IMR-90 (cell line): ENCODE measurements at regions not wholly inside any gene's neighbourhood (a gene's known extent, or its start where the extent isn't known, plus 50 kb on each side); places are given as distances from the start of the nearest gene placed in this dataset.

Source experiments
- ATAC-seq: fragments of 200-7000 bp; cut with Tn5 transposase; 2 replicates; pipeline ENCODE4 v1.9.1; 2020; ENCODE audit warnings: low read depth, mild to moderate bottlenecking, moderate library complexity
- BruUV-seq: library from RNA; stranded (reverse); fragments of 400-500 nt; replicated peaks from 2 replicates; lab custom pipeline; 2021; lab: Mats Ljungman, UMichigan
- CTCF ChIA-PET: fragments of 300-600 bp; formaldehyde crosslinking; extraction: SDS; loops from one replicate; lab custom pipeline; 2021; ENCODE audit warnings: antibody characterized with exemption; lab: Yijun Ruan, JAX
- POLR2A ChIA-PET: fragments of 300-600 bp; sonication (Branson Sonifier 250); formaldehyde crosslinking; loops from one replicate; lab custom pipeline; 2022; ENCODE audit warnings: antibody characterized with exemption; ENCODE audit not compliant: unreplicated experiment; lab: Charles Lee
- DNase-seq: peaks from one replicate; pipeline ENCODE4 v3.0.0; 2013
- H2AFZ ChIP-seq: replicated peaks from 2 replicates; pipeline ENCODE3; 2013; ENCODE audit warnings: low read length, mild to moderate bottlenecking; ENCODE audit not compliant: poor library complexity
- H2AK5ac ChIP-seq: 2 replicates; pipeline ENCODE4 v1.6.1; 2013; ENCODE audit warnings: low read depth, low read length, inconsistent platforms
- H2AK9ac ChIP-seq: replicated peaks from 2 replicates; pipeline ENCODE3; 2013; ENCODE audit warnings: mild to moderate bottlenecking, low read depth, low read length, moderate library complexity; ENCODE audit not compliant: poor library complexity
- H2BK120ac ChIP-seq: 2 replicates; pipeline ENCODE4 v1.6.1; 2013; ENCODE audit warnings: low read depth, low read length, inconsistent platforms
- H2BK15ac ChIP-seq: 3 replicates; pipeline ENCODE4 v1.6.1; 2013; ENCODE audit warnings: low read depth, low read length, inconsistent platforms
- H2BK20ac ChIP-seq: 2 replicates; pipeline ENCODE4 v1.6.1; 2013; ENCODE audit warnings: low read depth, mild to moderate bottlenecking, inconsistent platforms, low read length, moderate library complexity
- H2BK5ac ChIP-seq: 2 replicates; pipeline ENCODE4 v1.6.1; 2013; ENCODE audit warnings: mild to moderate bottlenecking, low read depth, low read length, inconsistent platforms; ENCODE audit not compliant: poor library complexity, severe bottlenecking
- H3K14ac ChIP-seq: replicated peaks from 2 replicates; pipeline ENCODE4 v1.6.1; 2013; ENCODE audit warnings: low read depth, low read length, inconsistent platforms
- H3K18ac ChIP-seq: 2 replicates; pipeline ENCODE4 v1.6.1; 2013; ENCODE audit warnings: low read depth, low read length, control low read depth
- H3K23ac ChIP-seq: 2 replicates; pipeline ENCODE4 v1.6.1; 2013; ENCODE audit warnings: low read depth, low read length, inconsistent platforms
- H3K27ac ChIP-seq: 2 replicates; pipeline ENCODE4 v1.5.1; 2013; ENCODE audit warnings: mild to moderate bottlenecking, control low read depth, low read length; ENCODE audit not compliant: insufficient read depth
- H3K27me3 ChIP-seq: 2 replicates; pipeline ENCODE4 v1.6.1; 2013; ENCODE audit warnings: low read length; ENCODE audit not compliant: control insufficient read depth, insufficient read depth
- H3K36me3 ChIP-seq: 2 replicates; pipeline ENCODE4 v1.6.1; 2013; ENCODE audit warnings: low read length, mixed read lengths; ENCODE audit not compliant: control insufficient read depth, insufficient read depth
- H3K4ac ChIP-seq: 2 replicates; pipeline ENCODE4 v1.6.1; 2013; ENCODE audit warnings: low read depth, low read length, inconsistent platforms
- H3K4me1 ChIP-seq: 2 replicates; pipeline ENCODE4 v1.6.1; 2013; ENCODE audit warnings: low read length, mixed read lengths; ENCODE audit not compliant: control insufficient read depth, insufficient read depth
- H3K4me2 ChIP-seq: 2 replicates; pipeline ENCODE4 v1.6.1; 2013; ENCODE audit warnings: low read depth, mild to moderate bottlenecking, control low read depth, low read length, moderate library complexity
- H3K4me3 ChIP-seq: 2 replicates; pipeline ENCODE4 v1.5.1; 2013; ENCODE audit warnings: low read depth, mild to moderate bottlenecking, control low read depth, low read length, moderate library complexity; ENCODE audit not compliant: insufficient read depth
- H3K56ac ChIP-seq: 2 replicates; pipeline ENCODE4 v1.6.1; 2013; ENCODE audit warnings: low read length, inconsistent platforms; ENCODE audit not compliant: insufficient read depth; ENCODE audit errors: extremely low read depth
- H3K79me1 ChIP-seq, 2 experiments: 2 replicates each; pipeline ENCODE4 v1.6.1; 2013; ENCODE audit warnings: low read length in 2 of 2, inconsistent platforms in 1 of 2, low read depth in 1 of 2
- H3K9ac ChIP-seq: 2 replicates; pipeline ENCODE4 v1.6.1; 2013; ENCODE audit warnings: low read depth, low read length, control low read depth
- H3K9me1 ChIP-seq: 2 replicates; pipeline ENCODE4 v1.6.1; 2013; ENCODE audit warnings: low read length, inconsistent platforms; ENCODE audit not compliant: insufficient read depth
- H3K9me3 ChIP-seq: 2 replicates; pipeline ENCODE4 v1.6.1; 2013; ENCODE audit warnings: low read length; ENCODE audit not compliant: control insufficient read depth, insufficient read depth
- H4K20me1 ChIP-seq: 2 replicates; pipeline ENCODE4 v1.6.1; 2013; ENCODE audit warnings: low read length, inconsistent platforms; ENCODE audit not compliant: insufficient read depth
- H4K5ac ChIP-seq: 2 replicates; pipeline ENCODE4 v1.6.1; 2013; ENCODE audit warnings: mild to moderate bottlenecking, low read depth, low read length, control low read depth
- H4K8ac ChIP-seq, 2 experiments: 2 replicates each; pipeline ENCODE4 v1.6.1; 2013; ENCODE audit warnings: low read depth in 2 of 2, low read length in 2 of 2, control low read depth in 1 of 2, inconsistent platforms in 1 of 2
- H4K91ac ChIP-seq: 2 replicates; pipeline ENCODE4 v1.6.1; 2013; ENCODE audit warnings: low read depth, low read length, inconsistent platforms; ENCODE audit not compliant: insufficient read depth
- BHLHE40 ChIP-seq: fragments of 150-350 bp; IDR thresholded peaks from 2 replicates; pipeline ENCODE4 v1.6.1; 2016; ENCODE audit warnings: mild to moderate bottlenecking, low read depth, low read length
- CHD1 ChIP-seq: IDR thresholded peaks from 2 replicates; pipeline ENCODE4 v1.6.1; 2012; ENCODE audit warnings: low read depth, low read length, improper control_type of control experiment
- ELK1 ChIP-seq: fragments of 150-350 bp; IDR thresholded peaks from 2 replicates; pipeline ENCODE4 v1.6.1; 2016; ENCODE audit warnings: low read depth, mild to moderate bottlenecking, low read length, moderate library complexity, borderline replicate concordance
- FOS ChIP-seq: fragments of 150-350 bp; IDR thresholded peaks from 2 replicates; pipeline ENCODE4 v1.6.1; 2016; ENCODE audit warnings: low read depth, low read length
- MAFK ChIP-seq: IDR thresholded peaks from 2 replicates; pipeline ENCODE4 v1.6.1; 2012; ENCODE audit warnings: low read depth, low read length, improper control_type of control experiment
- MAZ ChIP-seq: IDR thresholded peaks from 2 replicates; pipeline ENCODE4 v1.6.1; 2012; ENCODE audit warnings: low read depth, mild to moderate bottlenecking, low read length, improper control_type of control experiment, moderate library complexity, borderline replicate concordance
- MXI1 ChIP-seq: IDR thresholded peaks from 2 replicates; pipeline ENCODE4 v1.6.1; 2012; ENCODE audit warnings: low read depth, mild to moderate bottlenecking, low read length, moderate library complexity, borderline replicate concordance
- NFE2L2 ChIP-seq: fragments of 150-350 bp; IDR thresholded peaks from 2 replicates; pipeline ENCODE4 v1.6.1; 2016; ENCODE audit warnings: low read depth, mild to moderate bottlenecking, low read length
- POLR2A ChIP-seq: IDR thresholded peaks from 2 replicates; pipeline ENCODE4 v1.6.1; 2012; ENCODE audit warnings: mild to moderate bottlenecking, low read depth, low read length
- RCOR1 ChIP-seq: IDR thresholded peaks from 2 replicates; pipeline ENCODE4 v1.6.1; 2012; ENCODE audit warnings: mild to moderate bottlenecking, low read length, improper control_type of control experiment; ENCODE audit not compliant: insufficient replicate concordance
- SMC3 ChIP-seq: fragments of 150-350 bp; IDR thresholded peaks from 2 replicates; pipeline ENCODE4 v1.6.1; 2016; ENCODE audit warnings: low read depth, mild to moderate bottlenecking, antibody characterized with exemption, low read length, moderate library complexity
- WGBS, 2 experiments: methylation state at CpG; one replicate each; pipeline versions ENCODE4 v1.1.5 to v1.1.7; 2013; ENCODE audit warnings: missing lambda C conversion rate in 2 of 2; ENCODE audit not compliant: insufficient read length in 1 of 2; ENCODE audit errors: extremely low coverage in 2 of 2; 5-methylcytosine and 5-hydroxymethylcytosine counted together
- dilution Hi-C: fragments of 300-500 bp; cut with HindIII; formaldehyde crosslinking; loops from one replicate; pipeline ENCODE4 v1.14.3; 2018; ENCODE audit warnings: low sequenced_read_pairs; ENCODE audit not compliant: unreplicated experiment
- in situ Hi-C: fragments of 300-500 bp; cut with MboI; formaldehyde crosslinking; loops from 3 replicates; pipeline ENCODE4 v1.14.3; 2019; ENCODE audit warnings: low sequenced_read_pairs, inconsistent platforms, mixed read lengths
- intact Hi-C: fragments of 100-400 bp; cut with micrococcal nuclease; formaldehyde crosslinking; loops from 2 replicates; pipeline ENCODE4 v1.10.0; 2022
- TF ChIP-seq, protein P1 (sequence below): fragments of 150-350 bp; IDR thresholded peaks from 2 replicates; pipeline ENCODE4 v1.6.1; 2017; ENCODE audit warnings: mild to moderate bottlenecking, antibody characterized with exemption, low read length, low read depth
- TF ChIP-seq, protein P2 (sequence below): conservative IDR thresholded peaks from 2 replicates; pipeline ENCODE4 v1.5.1; 2012; ENCODE audit warnings: mild to moderate bottlenecking, low read depth, low read length, improper control_type of control experiment

GRCh38 chr13:48860364-48860763 is 115.3 kb upstream of the FNDC3A start:
- Histone ChIP-seq H3K4ac (no peak overlapping the region), H3K9ac (no peak overlapping the region), H3K18ac (no peak overlapping the region), H3K79me1 (no peaks in the 10 kb centered on the region), H3K27me3 (no peaks in the 10 kb centered on the region; the same call in 1 of the 2 replicates), H2BK15ac (no peak overlapping the region), H3K23ac (no peak overlapping the region), H4K20me1 (no peaks in the 10 kb centered on the region), H2AK5ac (no peak overlapping the region), H3K4me1 (peaks cover 2% of the 10 kb centered on the region; the same call in 1 of the 2 replicates), H3K36me3 (no peaks in the 10 kb centered on the region), H2BK20ac (no peak overlapping the region), H4K91ac (no peak overlapping the region), H2AK9ac (no peak overlapping the region), H2BK120ac (no peak overlapping the region), H4K5ac (no peak overlapping the region), H3K4me2 (no peak overlapping the region), H3K14ac (no peak overlapping the region), H2AFZ (no peak overlapping the region), H2BK5ac (no peak overlapping the region), H4K8ac (no peak overlapping the region), H3K9me1 (no peaks in the 10 kb centered on the region), H3K4me3 (no peak overlapping the region), H3K27ac (no peak overlapping the region), H3K9me3 (no peaks in the 10 kb centered on the region), H3K56ac (no peak overlapping the region)
- WGBS, 2 experiments = no CpG with 5 or more reads among the region's 1 CpG
- no TSS peak for BruUV-seq
- dilution Hi-C loops = no loop called here
- ATAC-seq (no peak), DNase-seq (no peak)
- CTCF ChIA-PET = no interaction called here
- TF ChIP-seq MXI1 (no peak), MAFK (no peak), CHD1 (no peak), MAZ (no peak), RCOR1 (no peak), BHLHE40 (no peak), NFE2L2 (no peak), SMC3 (no peak), ELK1 (no peak), POLR2A (no peak), FOS (no peak)
- TF ChIP-seq, protein P1, sequence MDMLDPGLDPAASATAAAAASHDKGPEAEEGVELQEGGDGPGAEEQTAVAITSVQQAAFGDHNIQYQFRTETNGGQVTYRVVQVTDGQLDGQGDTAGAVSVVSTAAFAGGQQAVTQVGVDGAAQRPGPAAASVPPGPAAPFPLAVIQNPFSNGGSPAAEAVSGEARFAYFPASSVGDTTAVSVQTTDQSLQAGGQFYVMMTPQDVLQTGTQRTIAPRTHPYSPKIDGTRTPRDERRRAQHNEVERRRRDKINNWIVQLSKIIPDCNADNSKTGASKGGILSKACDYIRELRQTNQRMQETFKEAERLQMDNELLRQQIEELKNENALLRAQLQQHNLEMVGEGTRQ = no peak
- TF ChIP-seq, protein P2, sequence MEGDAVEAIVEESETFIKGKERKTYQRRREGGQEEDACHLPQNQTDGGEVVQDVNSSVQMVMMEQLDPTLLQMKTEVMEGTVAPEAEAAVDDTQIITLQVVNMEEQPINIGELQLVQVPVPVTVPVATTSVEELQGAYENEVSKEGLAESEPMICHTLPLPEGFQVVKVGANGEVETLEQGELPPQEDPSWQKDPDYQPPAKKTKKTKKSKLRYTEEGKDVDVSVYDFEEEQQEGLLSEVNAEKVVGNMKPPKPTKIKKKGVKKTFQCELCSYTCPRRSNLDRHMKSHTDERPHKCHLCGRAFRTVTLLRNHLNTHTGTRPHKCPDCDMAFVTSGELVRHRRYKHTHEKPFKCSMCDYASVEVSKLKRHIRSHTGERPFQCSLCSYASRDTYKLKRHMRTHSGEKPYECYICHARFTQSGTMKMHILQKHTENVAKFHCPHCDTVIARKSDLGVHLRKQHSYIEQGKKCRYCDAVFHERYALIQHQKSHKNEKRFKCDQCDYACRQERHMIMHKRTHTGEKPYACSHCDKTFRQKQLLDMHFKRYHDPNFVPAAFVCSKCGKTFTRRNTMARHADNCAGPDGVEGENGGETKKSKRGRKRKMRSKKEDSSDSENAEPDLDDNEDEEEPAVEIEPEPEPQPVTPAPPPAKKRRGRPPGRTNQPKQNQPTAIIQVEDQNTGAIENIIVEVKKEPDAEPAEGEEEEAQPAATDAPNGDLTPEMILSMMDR = no peak
- in situ Hi-C loops = no loop called here
- POLR2A ChIA-PET = no interaction called here
- intact Hi-C loops = no loop called here
